IPS-NIHi7 (cell line): ENCODE measurements at regions not wholly inside any gene's neighbourhood (a gene's known extent, or its start where the extent isn't known, plus 50 kb on each side); places are given as distances from the start of the nearest gene placed in this dataset.

Source experiments
- DNase-seq: peaks from one replicate; pipeline ENCODE4 v3.0.0; 2012; ENCODE audit warnings: mixed read lengths; ENCODE audit errors: extremely low spot score

GRCh38 chr6:97813889-97814567 lies 531.0 kb upstream of the MMS22L start:
- no peak for DNase-seq

GRCh38 chr6:97815301-97815812 lies 532.3 kb upstream of the MMS22L start:
- no peak for DNase-seq

- no peak for DNase-seq
Observed at GRCh38 chr6:97816526-97816925, 533.5 kb upstream of the MMS22L start.

GRCh38 chr6:97819710-97820109 lies 536.7 kb upstream of the MMS22L start:
- DNase-seq, result no peak

- no peak for DNase-seq
Observed at GRCh38 chr6:97820400-97820799, 537.4 kb upstream of the MMS22L start.

- no peak for DNase-seq
Observed at GRCh38 chr6:97822632-97823031, 539.6 kb upstream of the MMS22L start.

- DNase-seq, result no peak
Observed at GRCh38 chr6:97841763-97842162, 558.7 kb upstream of the MMS22L start.

- DNase-seq, result no peak
Observed at GRCh38 chr6:97842521-97842920, 559.5 kb upstream of the MMS22L start.

- no peak for DNase-seq
Observed at GRCh38 chr6:97849390-97849789, 566.4 kb upstream of the MMS22L start.

GRCh38 chr6:97850458-97851212 lies 567.6 kb upstream of the MMS22L start:
- no peak for DNase-seq

GRCh38 chr6:97863697-97864096 lies 580.7 kb upstream of the MMS22L start:
- DNase-seq, result no peak

- DNase-seq, result no peak
Observed at GRCh38 chr6:97864366-97864765, 581.4 kb upstream of the MMS22L start.

GRCh38 chr6:97864826-97865225 lies 581.8 kb upstream of the MMS22L start:
- DNase-seq, result no peak

- no peak for DNase-seq
Observed at GRCh38 chr6:97865612-97866011, 582.6 kb upstream of the MMS22L start.

- DNase-seq, result no peak
Observed at GRCh38 chr6:97866616-97867015, 583.6 kb upstream of the MMS22L start.

GRCh38 chr6:97867177-97867576 lies 584.2 kb upstream of the MMS22L start:
- no peak for DNase-seq

GRCh38 chr6:97870273-97870672 lies 587.3 kb upstream of the MMS22L start:
- no peak for DNase-seq

- no peak for DNase-seq
Observed at GRCh38 chr6:97876711-97877110, 593.7 kb upstream of the MMS22L start.

- DNase-seq, result no peak
Observed at GRCh38 chr6:97882755-97883154, 599.7 kb upstream of the MMS22L start.

- no peak for DNase-seq
Observed at GRCh38 chr6:97885325-97885724, 602.3 kb upstream of the MMS22L start.

- DNase-seq, result no peak
Observed at GRCh38 chr6:97885828-97886227, 602.8 kb upstream of the MMS22L start.

GRCh38 chr6:97901531-97901930 lies 618.5 kb upstream of the MMS22L start:
- no peak for DNase-seq

GRCh38 chr6:97909380-97909779 lies 626.4 kb upstream of the MMS22L start:
- DNase-seq, result no peak
